ENCODE measurements at regions not wholly inside any gene's neighbourhood (a gene's known extent, or its start where the extent isn't known, plus 50 kb on each side); places are given as distances from the start of the nearest gene placed in this dataset. TPM values are rescaled to one million over a fixed set of nuclear protein-coding genes. Genes with fewer than 3 reads are reported as not detected.

DNA sequence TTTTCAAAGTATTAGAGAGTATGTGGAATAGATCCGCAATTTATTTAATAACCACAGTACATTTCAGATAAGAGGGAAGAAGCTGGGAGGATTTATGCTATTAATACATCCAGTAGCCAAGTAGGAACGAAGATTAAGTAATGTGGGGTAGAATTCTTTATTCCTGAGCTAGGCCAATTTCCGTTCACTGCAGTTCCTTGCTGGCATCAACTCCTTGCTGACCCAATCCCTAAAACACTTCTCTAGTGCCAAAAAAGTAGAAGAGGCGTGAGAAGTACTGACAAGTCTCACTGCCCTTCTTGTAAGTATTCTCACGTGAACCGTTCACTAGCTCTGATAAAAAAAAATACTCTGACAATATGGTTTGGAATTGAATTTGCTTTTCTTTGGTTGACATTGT lies 211.4 kb downstream of the EPHA4 start:
- no peak for DNase-seq
- peaks cover 4% of the 10 kb centered on the region for H3K4me1 Mint-ChIP-seq (ENCODE audit: low read depth, unreplicated experiment)
- H3K9me3 Mint-ChIP-seq (ENCODE audit: unreplicated experiment), result peaks cover 2% of the 10 kb centered on the region
- H3K27ac Mint-ChIP-seq (ENCODE audit: unreplicated experiment), result no peak overlapping the region
- H3K4me3 Mint-ChIP-seq (ENCODE audit: unreplicated experiment), result no peak overlapping the region
- no peaks in the 10 kb centered on the region for H3K36me3 Mint-ChIP-seq (ENCODE audit: unreplicated experiment)
- TF ChIP-seq, protein P1, sequence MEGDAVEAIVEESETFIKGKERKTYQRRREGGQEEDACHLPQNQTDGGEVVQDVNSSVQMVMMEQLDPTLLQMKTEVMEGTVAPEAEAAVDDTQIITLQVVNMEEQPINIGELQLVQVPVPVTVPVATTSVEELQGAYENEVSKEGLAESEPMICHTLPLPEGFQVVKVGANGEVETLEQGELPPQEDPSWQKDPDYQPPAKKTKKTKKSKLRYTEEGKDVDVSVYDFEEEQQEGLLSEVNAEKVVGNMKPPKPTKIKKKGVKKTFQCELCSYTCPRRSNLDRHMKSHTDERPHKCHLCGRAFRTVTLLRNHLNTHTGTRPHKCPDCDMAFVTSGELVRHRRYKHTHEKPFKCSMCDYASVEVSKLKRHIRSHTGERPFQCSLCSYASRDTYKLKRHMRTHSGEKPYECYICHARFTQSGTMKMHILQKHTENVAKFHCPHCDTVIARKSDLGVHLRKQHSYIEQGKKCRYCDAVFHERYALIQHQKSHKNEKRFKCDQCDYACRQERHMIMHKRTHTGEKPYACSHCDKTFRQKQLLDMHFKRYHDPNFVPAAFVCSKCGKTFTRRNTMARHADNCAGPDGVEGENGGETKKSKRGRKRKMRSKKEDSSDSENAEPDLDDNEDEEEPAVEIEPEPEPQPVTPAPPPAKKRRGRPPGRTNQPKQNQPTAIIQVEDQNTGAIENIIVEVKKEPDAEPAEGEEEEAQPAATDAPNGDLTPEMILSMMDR (IDR thresholded peaks at IDR 0.05; ENCODE audit: partially characterized antibody, unreplicated experiment), result no peak
- H3K27me3 Mint-ChIP-seq (ENCODE audit: unreplicated experiment), result no peaks in the 10 kb centered on the region

DNA sequence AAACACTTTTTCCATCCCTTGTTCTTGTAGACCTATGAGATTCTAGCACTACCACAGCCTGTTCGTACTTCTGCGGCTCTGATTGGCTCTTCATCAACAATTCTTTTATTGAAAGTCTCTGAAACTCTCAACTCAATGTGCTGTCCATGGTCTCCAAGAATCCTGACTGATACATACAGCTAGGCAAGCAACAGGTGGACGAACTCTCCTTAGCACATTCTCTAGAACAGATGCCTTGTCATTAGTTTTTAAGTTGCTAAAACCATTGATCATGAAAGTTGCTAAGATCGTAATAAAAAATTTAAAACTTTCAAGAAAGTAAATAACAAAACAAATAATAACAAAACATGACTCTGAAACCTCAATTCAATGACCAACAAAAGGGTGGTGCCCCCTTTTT lies 210.5 kb downstream of the EPHA4 start:
- Mint-ChIP-seq H3K4me1 (ENCODE audit: low read depth, unreplicated experiment) (peaks cover 4% of the 10 kb centered on the region), H3K27me3 (ENCODE audit: unreplicated experiment) (no peaks in the 10 kb centered on the region), H3K9me3 (ENCODE audit: unreplicated experiment) (peaks cover 2% of the 10 kb centered on the region), H3K36me3 (ENCODE audit: unreplicated experiment) (no peaks in the 10 kb centered on the region), H3K27ac (ENCODE audit: unreplicated experiment) (no peak overlapping the region), H3K4me3 (ENCODE audit: unreplicated experiment) (no peak overlapping the region)
- DNase-seq, result no peak
- TF ChIP-seq, protein P1 (IDR thresholded peaks at IDR 0.05; ENCODE audit: partially characterized antibody, unreplicated experiment), result no peak

DNA sequence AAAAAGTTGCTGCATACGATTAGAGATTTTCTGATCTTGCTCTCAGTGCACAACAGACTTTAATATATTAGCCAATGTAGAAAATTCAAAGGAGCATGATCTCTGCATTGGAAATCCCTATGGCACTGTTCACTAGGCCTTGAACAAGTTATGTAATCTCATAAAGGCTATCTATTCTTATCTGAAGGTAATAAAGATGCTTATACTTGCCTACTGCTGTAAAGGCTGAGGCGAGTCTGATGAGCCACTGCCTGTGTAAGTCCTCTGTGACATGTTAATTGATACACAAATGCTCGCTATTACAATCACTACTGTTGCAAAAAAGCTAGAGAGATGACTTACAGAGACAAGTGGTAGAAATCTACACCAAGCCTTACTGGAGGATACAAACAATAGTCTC lies 207.4 kb downstream of the EPHA4 start:
- no peak overlapping the region for H3K27ac Mint-ChIP-seq (ENCODE audit: unreplicated experiment)
- H3K27me3 Mint-ChIP-seq (ENCODE audit: unreplicated experiment), result no peaks in the 10 kb centered on the region
- H3K9me3 Mint-ChIP-seq (ENCODE audit: unreplicated experiment), result no peaks in the 10 kb centered on the region
- no peak overlapping the region for H3K4me3 Mint-ChIP-seq (ENCODE audit: unreplicated experiment)
- peaks cover 5% of the 10 kb centered on the region for H3K4me1 Mint-ChIP-seq (ENCODE audit: low read depth, unreplicated experiment)
- DNase-seq, result no peak
- TF ChIP-seq, protein P1 (IDR thresholded peaks at IDR 0.05; ENCODE audit: partially characterized antibody, unreplicated experiment), result no peak
- H3K36me3 Mint-ChIP-seq (ENCODE audit: unreplicated experiment), result no peaks in the 10 kb centered on the region

Small RNAs in the stretch of these regions (microRNA-seq; reads per million reads assigned to microRNA genes)
- not detected for gene MIR4268 (ENCODE audit: unreplicated experiment)
